Ectodermal cell (in vitro differentiated cells): ENCODE measurements at regions not wholly inside any gene's neighbourhood (a gene's known extent, or its start where the extent isn't known, plus 50 kb on each side); places are given as distances from the start of the nearest gene placed in this dataset.

ENCODE experiments used
- H3K27ac ChIP-seq: 2 replicates; pipeline ENCODE4 v1.7.0; 2013; ENCODE audit warnings: mild to moderate bottlenecking, low read depth, low read length; ENCODE audit not compliant: insufficient read depth, poor library complexity, severe bottlenecking
- H3K27me3 ChIP-seq: 2 replicates; pipeline ENCODE4 v1.7.0; 2013; ENCODE audit warnings: mild to moderate bottlenecking, low read length; ENCODE audit not compliant: insufficient read depth, control insufficient read depth, poor library complexity, severe bottlenecking
- H3K36me3 ChIP-seq: one replicate; pipeline ENCODE4 v1.7.0; 2013; ENCODE audit warnings: low read length; ENCODE audit not compliant: control insufficient read depth, insufficient read depth
- H3K4me1 ChIP-seq: one replicate; pipeline ENCODE4 v1.7.0; 2013; ENCODE audit warnings: low read length; ENCODE audit not compliant: control insufficient read depth, insufficient read depth
- H3K4me3 ChIP-seq: 2 replicates; pipeline ENCODE4 v1.7.0; 2013; ENCODE audit warnings: low read depth, low read length, control low read depth; ENCODE audit not compliant: insufficient read depth
- H3K9me3 ChIP-seq: 2 replicates; pipeline ENCODE4 v1.7.0; 2013; ENCODE audit warnings: mild to moderate bottlenecking, low read length, moderate library complexity; ENCODE audit not compliant: control insufficient read depth
- WGBS, 2 experiments: methylation state at CpG; one replicate each; pipeline ENCODE4 v1.1.7; 2013; ENCODE audit warnings: missing lambda C conversion rate in 2 of 2; 5-methylcytosine and 5-hydroxymethylcytosine counted together

- no peaks in the 10 kb centered on the region for H3K4me1 ChIP-seq
- no CpG with 5 or more reads among the region's 1 CpG for WGBS, 2 experiments
- no peaks in the 10 kb centered on the region for H3K27me3 ChIP-seq
- no peak overlapping the region for H3K27ac ChIP-seq
- H3K4me3 ChIP-seq = no peak overlapping the region
- H3K36me3 ChIP-seq = no peaks in the 10 kb centered on the region
- peaks cover 2% of the 10 kb centered on the region for H3K9me3 ChIP-seq
Observed at GRCh38 chr3:84082726-84083125, 876.1 kb upstream of the CADM2 start.

DNA sequence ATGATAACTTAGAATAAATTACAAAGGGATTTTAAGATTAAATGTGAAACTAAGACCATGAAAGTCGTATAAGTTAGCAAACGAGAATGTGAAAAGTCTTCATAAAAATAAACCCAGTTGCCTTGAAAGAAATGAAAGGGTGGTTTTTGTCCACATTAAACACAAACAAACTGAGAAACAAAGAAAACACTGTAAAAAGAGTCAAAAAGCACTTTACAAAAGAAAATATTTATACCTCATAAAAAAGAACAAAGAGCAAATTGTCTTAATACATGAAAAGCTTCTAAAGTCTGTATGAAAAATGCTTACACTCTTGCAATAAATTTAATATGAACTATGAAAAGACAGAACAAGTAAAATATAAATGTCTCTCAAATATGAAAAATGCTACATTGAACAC, 865.9 kb upstream of the CADM2 start:
- no peaks in the 10 kb centered on the region for H3K4me1 ChIP-seq
- no peaks in the 10 kb centered on the region for H3K27me3 ChIP-seq
- no peak overlapping the region for H3K4me3 ChIP-seq
- H3K27ac ChIP-seq = no peak overlapping the region
- H3K36me3 ChIP-seq = no peaks in the 10 kb centered on the region
- no peaks in the 10 kb centered on the region for H3K9me3 ChIP-seq
- 79% methylated on average over 2 of the region's 2 CpGs; no CpG with 5 or more reads in 1 of the 2 experiments for WGBS, 2 experiments

DNA sequence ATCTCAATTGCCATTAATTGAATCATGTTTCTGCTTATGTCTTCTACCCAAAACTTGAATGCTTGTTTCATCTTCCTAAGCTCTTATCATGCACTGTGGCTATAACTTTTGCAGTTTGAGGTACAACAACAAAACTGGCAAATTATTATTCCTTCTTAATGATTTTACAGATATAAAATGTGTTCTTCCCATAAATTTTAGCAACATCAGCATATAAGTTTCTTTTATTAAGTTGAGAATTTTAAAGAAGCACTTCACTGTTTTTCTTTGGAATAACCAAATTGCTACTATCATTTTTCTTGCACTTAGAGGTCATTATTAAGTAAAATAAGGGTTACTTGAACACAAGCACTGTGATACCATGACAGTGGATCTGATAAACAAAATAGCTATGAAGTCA, 862.6 kb upstream of the CADM2 start:
- Histone ChIP-seq H3K27ac (no peak overlapping the region), H3K9me3 (no peaks in the 10 kb centered on the region), H3K27me3 (no peaks in the 10 kb centered on the region), H3K4me1 (no peaks in the 10 kb centered on the region), H3K4me3 (no peak overlapping the region), H3K36me3 (no peaks in the 10 kb centered on the region)

DNA sequence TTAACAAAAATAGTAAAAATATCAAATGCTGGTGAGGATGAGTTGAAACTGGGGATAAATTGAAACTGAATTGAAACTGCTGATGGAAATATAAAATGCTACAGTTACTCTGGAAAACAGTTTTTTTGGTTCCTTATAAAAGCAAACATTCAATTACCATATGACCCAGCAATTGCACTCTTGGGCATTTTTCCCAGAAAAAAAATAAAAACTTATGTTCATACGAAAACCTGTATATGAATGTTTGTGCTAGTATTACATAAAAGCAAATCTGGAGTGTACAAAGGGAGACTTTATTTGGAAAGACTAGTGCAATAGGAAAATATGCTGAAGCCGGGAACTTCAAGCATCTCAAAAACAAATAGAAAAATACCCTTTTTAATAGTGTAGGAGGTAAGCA, 857.9 kb upstream of the CADM2 start:
- Histone ChIP-seq H3K27me3 (no peaks in the 10 kb centered on the region), H3K9me3 (no peaks in the 10 kb centered on the region), H3K36me3 (no peaks in the 10 kb centered on the region), H3K27ac (no peak overlapping the region), H3K4me1 (no peaks in the 10 kb centered on the region), H3K4me3 (no peak overlapping the region)
- WGBS, 2 experiments = 90 to 100% methylated on average over 2 of the region's 2 CpGs

DNA sequence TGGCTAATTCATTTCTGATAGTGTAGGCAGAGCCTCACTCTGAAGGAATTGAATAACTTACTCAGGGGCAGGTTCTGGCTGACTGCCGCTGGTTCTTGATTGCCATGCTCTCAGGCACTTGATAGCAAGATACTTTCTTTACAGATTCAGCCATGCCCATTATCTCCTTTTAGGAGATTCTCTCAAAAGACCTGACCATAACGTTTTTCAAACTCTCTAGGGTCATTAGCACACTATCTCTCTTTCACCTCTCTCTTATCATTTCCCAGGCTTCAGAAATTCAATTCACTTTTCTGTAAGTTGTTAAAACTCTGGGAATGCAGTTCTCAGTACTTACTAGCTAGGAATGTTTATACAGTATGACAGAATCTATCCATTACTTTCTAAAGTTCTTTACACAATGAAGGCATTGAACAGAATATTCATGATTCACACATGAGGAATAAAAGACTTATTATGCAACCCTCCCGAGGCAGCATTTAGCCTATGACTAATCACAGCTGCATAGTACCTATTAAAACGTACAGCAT, 850.3 kb upstream of the CADM2 start:
- Histone ChIP-seq H3K4me3 (no peak overlapping the region), H3K27ac (no peak overlapping the region), H3K9me3 (no peaks in the 10 kb centered on the region), H3K36me3 (no peaks in the 10 kb centered on the region), H3K4me1 (no peaks in the 10 kb centered on the region), H3K27me3 (no peaks in the 10 kb centered on the region)
- WGBS, 2 experiments = 69 to 71% methylated on average over 4 of the region's 4 CpGs

DNA sequence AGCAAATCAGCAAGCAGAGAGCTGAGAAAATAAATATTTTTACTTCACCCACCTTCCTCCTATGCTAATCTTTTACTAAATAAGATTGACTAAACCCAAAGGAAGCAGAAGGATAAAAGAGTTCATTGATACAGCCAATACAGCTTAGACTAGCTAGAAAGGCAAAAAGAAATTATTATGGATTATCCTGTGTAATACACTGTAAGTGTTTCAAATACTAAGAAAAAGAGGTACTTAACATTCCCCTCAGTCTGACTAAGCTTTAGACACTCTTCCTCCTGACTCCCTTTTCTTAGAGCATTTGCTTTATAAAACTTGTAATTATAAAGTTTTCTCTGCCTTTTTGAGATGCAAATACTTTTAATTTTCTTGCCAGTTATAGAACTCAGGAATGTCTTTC, 848.9 kb upstream of the CADM2 start:
- H3K9me3 ChIP-seq = no peaks in the 10 kb centered on the region
- H3K4me3 ChIP-seq = no peak overlapping the region
- no peak overlapping the region for H3K27ac ChIP-seq
- no peaks in the 10 kb centered on the region for H3K27me3 ChIP-seq
- no peaks in the 10 kb centered on the region for H3K4me1 ChIP-seq
- no peaks in the 10 kb centered on the region for H3K36me3 ChIP-seq

GRCh38 chr3:84110787-84111186, 848.0 kb upstream of the CADM2 start:
- Histone ChIP-seq H3K27ac (no peak overlapping the region), H3K4me3 (no peak overlapping the region), H3K27me3 (no peaks in the 10 kb centered on the region), H3K9me3 (no peaks in the 10 kb centered on the region), H3K4me1 (no peaks in the 10 kb centered on the region), H3K36me3 (no peaks in the 10 kb centered on the region)

DNA sequence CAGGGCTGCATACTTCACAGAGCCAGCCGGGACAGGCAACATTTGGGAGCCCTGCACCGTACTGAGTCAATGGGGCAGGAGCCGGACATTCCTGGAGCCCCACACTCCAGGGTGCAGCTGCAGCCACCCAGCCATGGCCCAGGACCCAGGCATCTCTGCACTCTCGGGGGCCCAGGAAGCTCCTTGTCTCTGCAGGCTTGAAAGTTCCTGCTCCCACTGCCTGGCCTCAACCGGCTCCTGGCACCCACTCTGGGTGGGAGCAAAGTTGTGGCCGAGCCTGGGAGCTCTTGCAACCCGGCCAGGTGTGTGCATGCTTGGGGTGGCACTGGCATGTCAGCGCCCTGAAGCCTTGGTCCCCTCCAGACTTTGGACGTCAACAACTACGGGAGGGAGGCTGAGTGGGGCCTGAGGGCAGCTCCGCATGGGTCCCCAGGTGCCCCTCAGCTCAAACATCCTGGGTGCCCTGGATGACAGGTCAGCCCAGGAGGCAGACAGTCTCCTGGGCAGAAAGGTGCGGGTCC, 833.5 kb upstream of the CADM2 start:
- H3K27ac ChIP-seq = no peak overlapping the region
- H3K36me3 ChIP-seq = no peaks in the 10 kb centered on the region
- no peak overlapping the region for H3K4me3 ChIP-seq
- 94 to 95% methylated on average over 12 of the region's 12 CpGs for WGBS, 2 experiments
- H3K27me3 ChIP-seq = no peaks in the 10 kb centered on the region
- no peaks in the 10 kb centered on the region for H3K4me1 ChIP-seq
- no peaks in the 10 kb centered on the region for H3K9me3 ChIP-seq

DNA sequence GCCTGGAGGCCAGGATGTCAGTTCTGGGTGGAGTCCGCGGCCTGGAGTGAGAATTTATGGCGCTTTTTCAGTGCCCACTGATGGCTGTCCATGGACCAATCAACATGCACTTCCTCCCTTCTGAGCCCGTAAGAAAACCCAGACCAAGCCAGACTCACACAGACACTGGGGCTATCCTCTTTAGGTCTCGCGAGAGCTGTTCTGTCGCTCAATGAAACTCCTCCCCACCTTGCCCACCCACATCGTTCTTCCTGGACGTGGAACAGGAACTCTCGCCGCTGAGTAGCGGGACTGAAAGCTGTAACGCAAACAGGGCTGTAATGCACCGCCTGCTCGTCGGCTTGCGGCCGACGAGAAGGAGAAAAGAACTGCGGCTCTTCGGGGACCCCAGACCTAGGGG, 833.0 kb upstream of the CADM2 start:
- Histone ChIP-seq H3K27ac (no peak overlapping the region), H3K27me3 (no peaks in the 10 kb centered on the region)
- 96% methylated on average over 21 of the region's 21 CpGs for WGBS, 2 experiments

GRCh38 chr3:84126160-84126559, 832.6 kb upstream of the CADM2 start:
- H3K36me3 ChIP-seq = no peaks in the 10 kb centered on the region
- H3K27me3 ChIP-seq = no peaks in the 10 kb centered on the region
- WGBS, 2 experiments = 95 to 98% methylated on average over 16 of the region's 16 CpGs
- H3K4me1 ChIP-seq = no peaks in the 10 kb centered on the region
- no peaks in the 10 kb centered on the region for H3K9me3 ChIP-seq
- no peak overlapping the region for H3K4me3 ChIP-seq
- H3K27ac ChIP-seq = no peak overlapping the region

More for the DNA sequence above, 833.0 kb upstream of the CADM2 start:
- H3K4me3 ChIP-seq = no peak overlapping the region
- no peaks in the 10 kb centered on the region for H3K36me3 ChIP-seq
- no peaks in the 10 kb centered on the region for H3K9me3 ChIP-seq
- no peaks in the 10 kb centered on the region for H3K4me1 ChIP-seq

DNA sequence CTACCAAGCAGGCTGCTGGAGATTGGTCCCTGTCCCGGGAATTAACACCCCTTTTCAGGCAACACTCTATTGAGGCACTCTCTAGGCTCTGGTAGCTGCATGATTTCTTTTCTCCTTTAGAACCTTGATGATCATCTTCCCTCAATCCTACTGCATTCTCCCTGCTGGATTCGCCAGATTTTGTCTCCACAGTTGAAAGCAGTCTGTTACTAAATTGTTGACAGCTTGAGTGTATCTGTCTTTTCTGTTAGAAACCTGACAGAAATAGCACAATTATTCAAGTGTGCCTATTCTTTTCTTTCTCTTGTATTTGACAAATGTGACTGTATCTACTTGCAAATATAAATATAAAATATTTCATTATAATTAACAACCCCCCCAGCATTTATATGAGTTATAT, 830.8 kb upstream of the CADM2 start:
- Histone ChIP-seq H3K27me3 (no peaks in the 10 kb centered on the region), H3K4me3 (no peak overlapping the region), H3K9me3 (no peaks in the 10 kb centered on the region), H3K27ac (no peak overlapping the region), H3K36me3 (no peaks in the 10 kb centered on the region), H3K4me1 (no peaks in the 10 kb centered on the region)
- 86 to 89% methylated on average over 1 to 2 of the region's 2 CpGs for WGBS, 2 experiments
